ENCODE measurements at regions not wholly inside any gene's neighbourhood (a gene's known extent, or its start where the extent isn't known, plus 50 kb on each side); places are given as distances from the start of the nearest gene placed in this dataset.

DNA sequence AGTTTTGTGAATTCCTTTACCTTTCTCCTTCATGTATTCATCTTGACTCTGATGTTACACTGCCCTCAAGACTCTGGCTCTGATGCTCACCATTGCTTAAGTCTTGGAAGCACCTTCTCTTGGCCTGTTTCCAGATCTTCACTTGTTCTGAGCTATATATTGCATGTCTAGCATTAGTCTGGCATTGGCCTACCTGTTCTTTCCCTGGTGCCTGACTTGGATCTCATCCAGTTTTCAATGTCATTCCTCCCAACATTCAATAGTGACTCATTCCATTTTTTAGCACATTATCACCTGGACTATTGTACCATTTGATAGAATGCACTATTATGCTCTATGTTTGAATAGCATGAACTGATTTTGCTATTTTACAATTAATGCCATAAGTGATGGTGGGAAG is 127.3 kb upstream of the NYAP2 start:
- no peaks in the 10 kb centered on the region for H3K27me3 ChIP-seq (ENCODE audit: control insufficient read depth, insufficient read depth, low read length)
- H3K36me3 ChIP-seq (ENCODE audit: control insufficient read depth, insufficient read depth, low read length): no peaks in the 10 kb centered on the region
- CTCF ChIA-PET: no interaction called here
- no peak for DNase-seq (ENCODE audit: low read depth)
- no peak overlapping the region for H3K4me3 ChIP-seq (ENCODE audit: low read depth, low read length)
- POLR2A ChIA-PET: no interaction called here
- TF ChIP-seq, protein P1, sequence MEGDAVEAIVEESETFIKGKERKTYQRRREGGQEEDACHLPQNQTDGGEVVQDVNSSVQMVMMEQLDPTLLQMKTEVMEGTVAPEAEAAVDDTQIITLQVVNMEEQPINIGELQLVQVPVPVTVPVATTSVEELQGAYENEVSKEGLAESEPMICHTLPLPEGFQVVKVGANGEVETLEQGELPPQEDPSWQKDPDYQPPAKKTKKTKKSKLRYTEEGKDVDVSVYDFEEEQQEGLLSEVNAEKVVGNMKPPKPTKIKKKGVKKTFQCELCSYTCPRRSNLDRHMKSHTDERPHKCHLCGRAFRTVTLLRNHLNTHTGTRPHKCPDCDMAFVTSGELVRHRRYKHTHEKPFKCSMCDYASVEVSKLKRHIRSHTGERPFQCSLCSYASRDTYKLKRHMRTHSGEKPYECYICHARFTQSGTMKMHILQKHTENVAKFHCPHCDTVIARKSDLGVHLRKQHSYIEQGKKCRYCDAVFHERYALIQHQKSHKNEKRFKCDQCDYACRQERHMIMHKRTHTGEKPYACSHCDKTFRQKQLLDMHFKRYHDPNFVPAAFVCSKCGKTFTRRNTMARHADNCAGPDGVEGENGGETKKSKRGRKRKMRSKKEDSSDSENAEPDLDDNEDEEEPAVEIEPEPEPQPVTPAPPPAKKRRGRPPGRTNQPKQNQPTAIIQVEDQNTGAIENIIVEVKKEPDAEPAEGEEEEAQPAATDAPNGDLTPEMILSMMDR (IDR thresholded peaks at IDR 0.05; ENCODE audit: insufficient read depth, low read depth, low read length): no peak

DNA sequence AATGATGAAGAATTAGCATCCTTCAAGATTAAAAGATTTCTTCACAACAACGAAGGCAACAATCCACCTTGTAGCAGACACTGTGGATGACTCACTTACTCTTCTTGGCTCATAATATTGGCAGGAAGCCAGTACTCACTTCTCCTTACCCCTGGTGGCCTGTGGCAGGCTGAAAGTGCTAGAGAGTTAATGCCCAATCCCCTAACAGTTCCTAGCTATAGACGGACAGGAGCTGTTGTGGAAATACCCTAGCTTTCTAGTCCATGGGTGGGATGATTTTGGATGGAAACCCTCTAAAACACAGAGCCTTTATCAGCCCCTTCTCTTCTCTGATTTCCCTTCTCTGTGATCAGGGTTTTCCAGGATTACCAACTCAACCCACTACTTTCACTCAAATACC is 128.6 kb upstream of the NYAP2 start:
- no peaks in the 10 kb centered on the region for H3K36me3 ChIP-seq (ENCODE audit: control insufficient read depth, insufficient read depth, low read length)
- no peaks in the 10 kb centered on the region for H3K27me3 ChIP-seq (ENCODE audit: control insufficient read depth, insufficient read depth, low read length)
- CTCF ChIA-PET: no interaction called here
- TF ChIP-seq, protein P1 (IDR thresholded peaks at IDR 0.05; ENCODE audit: insufficient read depth, low read depth, low read length): no peak
- POLR2A ChIA-PET: no interaction called here
- no peak overlapping the region for H3K4me3 ChIP-seq (ENCODE audit: low read depth, low read length)
- DNase-seq (ENCODE audit: low read depth): no peak

DNA sequence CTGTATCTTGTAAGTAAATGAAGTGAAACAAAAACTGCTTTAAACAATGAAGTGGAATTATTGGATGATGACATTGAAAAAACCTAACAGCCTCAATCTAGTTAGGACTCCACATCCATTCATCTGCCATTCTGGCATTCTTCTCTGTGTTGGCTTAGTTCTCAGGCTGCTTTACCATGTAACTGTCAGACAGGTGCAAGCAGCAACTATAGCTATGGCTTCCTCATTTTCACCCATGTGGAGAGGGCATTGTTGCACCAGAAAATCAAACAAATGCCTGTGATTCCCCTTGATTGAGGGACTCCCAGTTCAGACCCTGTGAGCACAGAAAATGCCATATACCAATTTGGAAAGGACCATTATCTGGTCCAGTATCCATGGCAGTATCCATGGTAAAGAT is 129.5 kb upstream of the NYAP2 start:
- Histone ChIP-seq H3K27me3 (ENCODE audit: control insufficient read depth, insufficient read depth, low read length) (no peaks in the 10 kb centered on the region), H3K36me3 (ENCODE audit: control insufficient read depth, insufficient read depth, low read length) (no peaks in the 10 kb centered on the region), H3K4me3 (ENCODE audit: low read depth, low read length) (no peak overlapping the region)
- no peak for DNase-seq (ENCODE audit: low read depth)
- ChIA-PET CTCF (no interaction called here), POLR2A (no interaction called here)
- TF ChIP-seq, protein P1 (IDR thresholded peaks at IDR 0.05; ENCODE audit: insufficient read depth, low read depth, low read length): no peak

DNA sequence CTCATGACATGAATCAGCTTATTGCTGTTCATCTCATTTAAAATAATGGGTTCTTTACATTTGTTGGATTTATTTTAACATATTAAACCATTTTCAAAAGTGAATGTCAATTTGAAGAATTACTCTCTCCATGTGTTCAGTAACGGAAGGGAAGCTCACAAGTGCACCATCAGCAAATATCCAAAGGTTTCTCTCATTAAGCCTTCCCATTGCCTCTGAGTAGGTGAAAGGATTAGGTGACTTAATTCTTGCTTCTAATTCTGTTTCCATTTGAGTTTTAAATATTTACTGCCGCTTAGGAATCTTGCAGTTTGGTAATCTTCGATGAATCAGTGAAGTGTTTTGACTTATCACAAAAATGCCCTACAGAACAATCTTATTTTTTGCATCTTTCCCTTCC is 145.1 kb upstream of the NYAP2 start:
- CTCF ChIA-PET: no interaction called here
- Histone ChIP-seq H3K36me3 (ENCODE audit: control insufficient read depth, insufficient read depth, low read length) (no peaks in the 10 kb centered on the region), H3K4me3 (ENCODE audit: low read depth, low read length) (no peak overlapping the region), H3K27me3 (ENCODE audit: control insufficient read depth, insufficient read depth, low read length) (no peaks in the 10 kb centered on the region)
- POLR2A ChIA-PET: no interaction called here
- TF ChIP-seq, protein P1 (IDR thresholded peaks at IDR 0.05; ENCODE audit: insufficient read depth, low read depth, low read length): no peak
- DNase-seq (ENCODE audit: low read depth): no peak

DNA sequence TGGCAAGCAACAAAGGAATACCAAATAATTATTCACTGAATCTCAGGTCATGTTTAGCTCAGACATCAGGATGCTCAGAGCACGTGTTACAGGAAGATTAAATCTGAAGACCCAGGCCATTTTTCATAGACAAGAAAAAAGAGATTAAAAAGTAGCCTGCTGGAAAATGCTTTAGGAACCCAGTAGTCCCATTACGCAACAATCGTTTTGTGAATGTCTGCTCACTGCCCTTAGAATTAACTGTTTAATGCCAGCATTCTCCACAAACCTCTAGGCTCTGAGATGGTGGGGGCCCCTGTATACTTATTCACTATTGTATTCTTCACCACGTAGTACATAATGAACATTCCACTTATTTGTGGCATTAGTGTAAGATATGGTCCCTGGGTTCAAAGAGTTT is 154.6 kb upstream of the NYAP2 start:
- ChIA-PET POLR2A (no interaction called here), CTCF (no interaction called here)
- TF ChIP-seq, protein P1 (IDR thresholded peaks at IDR 0.05; ENCODE audit: insufficient read depth, low read depth, low read length): no peak
- H3K4me3 ChIP-seq (ENCODE audit: low read depth, low read length): no peak overlapping the region
- H3K36me3 ChIP-seq (ENCODE audit: control insufficient read depth, insufficient read depth, low read length): no peaks in the 10 kb centered on the region
- no peak for DNase-seq (ENCODE audit: low read depth)
- no peaks in the 10 kb centered on the region for H3K27me3 ChIP-seq (ENCODE audit: control insufficient read depth, insufficient read depth, low read length)
